ENCODE measurements at regions not wholly inside any gene's neighbourhood (a gene's known extent, or its start where the extent isn't known, plus 50 kb on each side); places are given as distances from the start of the nearest gene placed in this dataset.
A peak's percentile ranks its signal among the peaks of the same experiment; 100 is the strongest.

DNA sequence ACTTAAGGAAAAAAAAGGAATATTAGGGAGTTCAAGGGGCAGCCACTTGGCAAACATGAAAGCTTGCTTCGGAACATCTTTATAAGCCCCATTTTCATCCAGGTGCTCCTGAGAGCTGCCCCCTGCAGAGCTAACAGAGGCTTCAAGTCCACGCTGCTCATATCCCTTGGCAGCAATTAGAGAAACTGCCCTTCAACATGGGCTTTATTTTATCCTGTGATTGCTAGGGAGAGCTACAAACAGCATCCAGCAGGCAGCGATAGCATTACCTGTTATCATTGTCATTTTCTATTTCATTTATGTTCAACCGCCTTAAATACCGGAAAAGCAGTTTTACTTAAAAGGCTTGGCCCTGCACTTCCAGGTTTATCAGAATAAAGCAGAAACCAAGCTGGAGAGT is 68.4 kb upstream of the MCTP2 start:
- H3K4me3 ChIP-seq (ENCODE audit: low read depth, low read length) = no peak overlapping the region
- no peak for DNase-seq (ENCODE audit: low read depth)
- TF ChIP-seq, protein P1, sequence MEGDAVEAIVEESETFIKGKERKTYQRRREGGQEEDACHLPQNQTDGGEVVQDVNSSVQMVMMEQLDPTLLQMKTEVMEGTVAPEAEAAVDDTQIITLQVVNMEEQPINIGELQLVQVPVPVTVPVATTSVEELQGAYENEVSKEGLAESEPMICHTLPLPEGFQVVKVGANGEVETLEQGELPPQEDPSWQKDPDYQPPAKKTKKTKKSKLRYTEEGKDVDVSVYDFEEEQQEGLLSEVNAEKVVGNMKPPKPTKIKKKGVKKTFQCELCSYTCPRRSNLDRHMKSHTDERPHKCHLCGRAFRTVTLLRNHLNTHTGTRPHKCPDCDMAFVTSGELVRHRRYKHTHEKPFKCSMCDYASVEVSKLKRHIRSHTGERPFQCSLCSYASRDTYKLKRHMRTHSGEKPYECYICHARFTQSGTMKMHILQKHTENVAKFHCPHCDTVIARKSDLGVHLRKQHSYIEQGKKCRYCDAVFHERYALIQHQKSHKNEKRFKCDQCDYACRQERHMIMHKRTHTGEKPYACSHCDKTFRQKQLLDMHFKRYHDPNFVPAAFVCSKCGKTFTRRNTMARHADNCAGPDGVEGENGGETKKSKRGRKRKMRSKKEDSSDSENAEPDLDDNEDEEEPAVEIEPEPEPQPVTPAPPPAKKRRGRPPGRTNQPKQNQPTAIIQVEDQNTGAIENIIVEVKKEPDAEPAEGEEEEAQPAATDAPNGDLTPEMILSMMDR (IDR thresholded peaks at IDR 0.05; ENCODE audit: insufficient read depth, low read length) = no peak

DNA sequence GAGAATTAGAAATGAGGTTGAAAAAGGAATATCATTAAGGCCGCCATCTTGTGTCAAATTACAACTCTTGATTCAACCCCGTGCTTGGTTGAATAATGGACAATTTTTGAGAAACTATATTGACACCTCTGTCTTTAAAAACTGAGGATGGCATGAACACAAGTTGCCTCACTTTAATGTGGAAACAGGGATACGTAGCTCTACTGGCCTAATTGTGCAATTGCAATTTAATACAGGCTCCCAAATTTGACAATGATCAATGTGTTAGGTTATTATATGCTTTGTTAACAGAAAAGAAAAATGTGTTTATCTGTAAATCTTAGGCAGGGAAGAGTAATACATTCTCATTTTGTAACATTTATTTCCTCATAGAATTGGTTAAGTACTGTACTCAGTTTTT is 77.1 kb upstream of the MCTP2 start:
- TF ChIP-seq, protein P1 (IDR thresholded peaks at IDR 0.05; ENCODE audit: insufficient read depth, low read length) = no peak
- no peak overlapping the region for H3K4me3 ChIP-seq (ENCODE audit: low read depth, low read length)
- DNase-seq (ENCODE audit: low read depth) = no peak

DNA sequence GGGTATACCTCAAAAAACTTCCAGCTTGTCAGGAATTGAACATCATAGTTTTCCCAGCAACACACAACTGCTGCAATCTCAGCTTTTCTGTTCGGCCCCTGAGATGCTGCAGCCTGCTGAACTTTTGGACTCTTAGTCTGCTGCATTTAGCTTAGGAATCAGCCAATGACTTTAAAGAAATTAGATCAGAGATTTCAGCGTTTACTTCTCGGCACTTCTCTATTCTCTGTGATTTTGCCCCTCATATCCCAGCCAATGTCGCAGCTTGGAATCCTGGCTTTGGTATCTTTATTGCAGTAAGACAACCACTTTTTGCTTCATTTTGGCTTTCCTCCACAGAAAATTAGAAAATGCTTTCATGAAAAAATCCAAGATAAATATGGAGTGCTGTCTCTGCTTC is 86.3 kb upstream of the MCTP2 start:
- TF ChIP-seq, protein P1 (IDR thresholded peaks at IDR 0.05; ENCODE audit: insufficient read depth, low read length) = no peak
- DNase-seq (ENCODE audit: low read depth) = no peak
- no peak overlapping the region for H3K4me3 ChIP-seq (ENCODE audit: low read depth, low read length)

DNA sequence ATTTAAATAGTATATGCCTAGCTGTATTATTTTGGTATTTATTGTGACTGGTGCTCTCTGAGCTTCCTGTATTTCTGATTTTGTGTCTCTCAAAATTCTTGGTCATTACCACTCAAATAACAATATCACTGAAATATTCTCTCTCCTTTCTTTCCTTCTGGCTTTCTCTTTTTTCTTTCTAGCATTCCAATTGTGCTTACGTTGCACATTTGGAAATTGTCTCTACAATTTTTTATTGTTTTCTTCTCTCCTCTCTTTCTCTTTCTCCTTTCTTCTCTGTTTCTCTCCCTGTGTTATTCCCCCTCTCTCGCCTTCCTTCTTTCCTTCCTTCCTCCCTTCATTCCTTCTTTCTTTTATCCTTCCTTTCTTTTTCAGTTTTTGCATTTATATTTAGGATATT is 89.6 kb upstream of the MCTP2 start:
- TF ChIP-seq, protein P1 (IDR thresholded peaks at IDR 0.05; ENCODE audit: insufficient read depth, low read length) = no peak
- no peak for DNase-seq (ENCODE audit: low read depth)
- H3K4me3 ChIP-seq (ENCODE audit: low read depth, low read length) = no peak overlapping the region

DNA sequence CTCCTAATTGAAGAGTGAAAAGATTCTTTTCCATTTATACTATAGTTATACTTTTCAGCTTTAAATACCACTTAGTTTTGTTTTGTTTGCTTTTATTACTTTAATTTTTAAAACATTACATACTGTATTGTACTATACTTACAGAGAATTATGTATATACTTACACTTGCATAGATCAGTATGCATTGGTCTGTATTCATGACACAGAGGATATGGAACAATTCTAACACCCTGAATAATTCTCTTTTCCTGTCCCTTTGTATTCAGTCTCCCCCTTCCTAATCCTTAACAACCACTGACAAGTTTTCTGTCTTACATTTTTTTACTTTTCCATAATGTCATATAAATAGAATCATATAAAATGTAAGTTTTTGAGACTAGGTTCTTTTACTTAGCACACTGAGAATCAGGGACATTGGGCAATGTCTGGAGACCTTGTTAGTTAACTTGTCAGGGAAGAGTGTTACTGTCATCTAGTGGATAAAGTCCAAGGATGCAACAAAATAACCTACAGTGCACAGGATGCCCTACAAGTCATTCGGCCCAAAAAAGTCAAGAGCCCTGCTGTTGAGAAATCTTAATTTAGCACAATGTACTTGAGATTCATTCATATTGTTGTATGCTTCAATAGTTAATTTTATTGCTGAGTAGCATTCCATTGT is 95.7 kb upstream of the MCTP2 start:
- no peak for DNase-seq (ENCODE audit: low read depth)
- TF ChIP-seq, protein P1 (IDR thresholded peaks at IDR 0.05; ENCODE audit: insufficient read depth, low read length) = peak; percentile 4

DNA sequence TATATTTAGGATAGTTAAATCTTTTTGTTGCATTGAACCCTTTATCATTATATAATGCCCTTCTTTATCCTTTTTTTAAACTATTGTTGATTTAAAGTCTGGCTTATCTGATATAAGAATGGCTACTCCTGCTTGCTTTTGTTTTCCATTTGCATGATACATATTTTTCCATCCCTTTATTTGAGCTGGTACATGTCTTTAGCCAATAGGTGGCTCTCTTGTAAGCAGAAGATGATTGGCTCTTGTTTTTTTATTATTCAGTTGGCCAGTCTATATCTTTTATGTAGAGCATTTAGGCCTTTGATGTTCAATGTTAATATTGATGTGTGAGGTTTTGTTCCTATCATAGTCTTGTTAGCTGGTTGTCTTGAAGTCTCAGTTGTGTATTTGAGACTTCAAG is 99.5 kb upstream of the MCTP2 start:
- DNase-seq (ENCODE audit: low read depth) = peak; percentile 13
- H3K4me3 ChIP-seq (ENCODE audit: low read depth, low read length) = no peak overlapping the region
- TF ChIP-seq, protein P1 (IDR thresholded peaks at IDR 0.05; ENCODE audit: insufficient read depth, low read length) = peak; percentile 12

More for the DNA sequence above, 95.7 kb upstream of the MCTP2 start:
- no peak overlapping the region for H3K4me3 ChIP-seq (ENCODE audit: low read depth, low read length)

DNA sequence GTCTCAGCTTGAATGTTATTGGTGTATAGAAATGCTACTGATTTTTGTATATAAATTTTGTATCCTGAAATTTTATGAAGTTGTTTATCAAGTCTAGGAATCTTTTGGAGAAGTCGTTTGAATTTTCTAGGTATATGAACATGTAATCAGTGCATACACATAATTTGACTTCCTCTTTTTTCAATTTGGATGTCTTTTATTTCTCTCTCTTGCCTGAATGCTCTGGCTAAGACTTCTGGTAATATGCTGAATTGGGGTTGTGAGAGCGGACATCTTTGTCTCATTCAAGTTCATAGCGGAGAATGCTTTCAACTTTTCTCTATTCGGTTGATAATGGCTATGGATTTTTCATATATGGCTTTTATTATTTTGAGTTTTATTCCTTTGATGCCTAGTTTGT is 100.9 kb upstream of the MCTP2 start:
- TF ChIP-seq, protein P1 (IDR thresholded peaks at IDR 0.05; ENCODE audit: insufficient read depth, low read length) = no peak
- no peak for DNase-seq (ENCODE audit: low read depth)
- H3K4me3 ChIP-seq (ENCODE audit: low read depth, low read length) = no peak overlapping the region
